NCI-H345 treated with DMSO at 0.1 percent for 48 hours (cell line): ENCODE measurements at regions not wholly inside any gene's neighbourhood (a gene's known extent, or its start where the extent isn't known, plus 50 kb on each side); places are given as distances from the start of the nearest gene placed in this dataset.

Experiments
- DNase-seq: peaks from one replicate; lab custom pipeline; 2025; ENCODE audit not compliant: unreplicated experiment; lab: John Stamatoyannopoulos, UW

DNA sequence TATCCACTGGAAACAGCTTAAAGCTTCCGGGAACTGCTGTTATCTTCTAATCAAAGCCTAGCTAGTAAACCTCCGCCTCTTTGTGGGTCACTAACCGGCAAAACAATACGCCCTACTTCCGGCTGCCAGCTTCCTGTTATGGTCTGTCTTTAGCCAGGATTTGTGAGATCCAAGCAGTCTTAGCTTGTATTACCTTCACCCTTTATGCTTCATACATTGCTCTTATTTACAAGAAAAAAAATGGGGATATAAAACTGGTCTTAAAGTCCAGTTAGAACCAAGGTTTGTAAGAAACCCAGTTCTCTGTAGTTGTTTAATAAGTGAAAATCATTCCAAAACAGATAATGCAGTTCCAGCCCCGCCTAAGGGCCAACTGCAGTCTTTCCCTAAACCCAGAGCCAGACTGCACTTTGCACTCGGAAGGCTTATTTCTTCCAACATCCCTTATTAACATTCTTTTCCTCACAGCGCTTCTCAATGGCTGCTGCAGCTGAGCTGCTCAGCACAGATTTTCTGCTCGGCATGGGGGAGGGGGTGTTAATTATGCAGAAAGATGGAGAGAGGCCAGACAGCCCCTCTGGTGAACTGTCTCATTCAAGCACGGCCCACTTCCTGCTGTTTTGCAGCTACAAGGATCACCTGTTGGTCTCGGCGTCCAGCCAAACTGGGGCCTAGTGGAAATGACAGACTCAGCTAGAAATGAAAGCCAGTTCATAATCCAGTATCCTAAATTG, 368.4 kb downstream of the KLF12 start:
- peak; percentile 93 for DNase-seq

GRCh38 chr13:73759434-73759833, 374.8 kb downstream of the KLF12 start:
- DNase-seq = no peak

DNA sequence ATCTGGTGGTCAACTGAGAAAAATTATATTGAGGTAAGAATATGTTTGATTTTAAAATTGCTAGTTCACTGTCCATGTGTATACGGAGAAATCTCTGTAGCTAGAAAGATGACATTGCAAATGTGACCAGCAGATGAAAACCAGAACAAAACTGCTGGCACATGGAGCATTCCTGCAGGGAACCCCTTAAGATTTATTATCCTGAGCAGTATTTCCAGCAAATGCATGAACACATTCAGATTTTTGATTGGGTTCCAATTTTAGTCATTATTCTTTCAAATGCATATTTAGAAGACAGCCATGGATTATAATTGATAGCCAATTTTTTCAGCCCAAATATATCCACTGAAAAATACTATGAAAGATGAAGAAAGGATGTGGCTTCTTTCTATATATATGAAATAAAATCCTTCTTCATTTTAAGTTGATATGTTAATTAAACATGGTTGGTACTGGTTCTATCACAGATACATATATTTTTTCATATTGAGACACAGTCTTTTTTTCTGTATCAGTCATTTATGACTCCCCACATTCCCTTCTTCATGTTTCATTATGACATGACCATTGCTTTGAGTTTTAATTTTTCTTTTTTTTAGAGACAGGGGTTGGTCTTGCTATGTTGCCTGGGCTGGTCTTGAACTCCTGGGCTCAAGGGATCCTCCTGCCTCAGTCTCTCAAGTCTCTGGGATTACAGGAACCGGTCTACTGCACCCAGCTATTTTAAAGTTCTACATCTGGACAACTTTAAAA, 376.5 kb downstream of the KLF12 start:
- DNase-seq = no peak

- DNase-seq = peak; percentile 60
Observed at GRCh38 chr13:73754727-73755292, 379.4 kb downstream of the KLF12 start.

DNA sequence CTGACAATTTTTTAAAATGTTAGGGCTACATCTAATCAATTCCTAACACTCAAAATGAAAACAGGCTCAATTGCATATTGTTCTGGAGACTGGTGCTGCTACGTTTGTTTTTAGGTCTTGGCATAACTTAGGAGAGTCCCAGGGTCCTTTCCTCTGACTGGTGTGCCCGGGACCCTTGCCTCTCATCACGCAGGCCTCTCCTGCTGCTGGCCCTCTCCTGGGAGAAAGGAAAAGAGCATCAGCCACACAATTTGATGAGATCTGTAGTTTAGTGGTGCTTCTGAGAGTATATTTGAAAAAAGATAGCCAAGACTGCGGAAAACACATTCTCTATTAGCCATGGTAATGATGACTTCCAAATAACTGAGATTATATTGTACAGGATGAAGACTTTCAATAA, 380.0 kb downstream of the KLF12 start:
- DNase-seq = no peak

DNA sequence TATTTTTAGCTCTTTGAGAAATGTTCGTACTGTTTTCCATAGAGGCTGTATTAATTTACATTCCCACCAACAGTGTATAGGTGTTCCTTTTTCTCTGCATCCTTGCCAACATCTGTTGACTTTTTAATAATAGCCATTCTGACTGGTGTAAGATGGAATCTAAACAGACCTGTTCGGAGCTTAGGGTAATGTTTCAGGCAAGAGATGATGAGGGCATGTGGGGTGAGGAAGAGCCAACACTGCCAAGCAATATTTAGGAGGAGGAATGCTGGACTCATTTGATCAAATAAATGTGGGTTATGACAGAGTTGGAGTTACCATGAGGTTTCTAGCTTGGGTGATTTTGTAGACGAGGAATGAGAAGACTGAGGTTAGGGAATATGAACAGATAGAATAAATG, 382.9 kb downstream of the KLF12 start:
- no peak for DNase-seq

GRCh38 chr13:73748404-73748803, 385.8 kb downstream of the KLF12 start:
- DNase-seq = no peak

DNA sequence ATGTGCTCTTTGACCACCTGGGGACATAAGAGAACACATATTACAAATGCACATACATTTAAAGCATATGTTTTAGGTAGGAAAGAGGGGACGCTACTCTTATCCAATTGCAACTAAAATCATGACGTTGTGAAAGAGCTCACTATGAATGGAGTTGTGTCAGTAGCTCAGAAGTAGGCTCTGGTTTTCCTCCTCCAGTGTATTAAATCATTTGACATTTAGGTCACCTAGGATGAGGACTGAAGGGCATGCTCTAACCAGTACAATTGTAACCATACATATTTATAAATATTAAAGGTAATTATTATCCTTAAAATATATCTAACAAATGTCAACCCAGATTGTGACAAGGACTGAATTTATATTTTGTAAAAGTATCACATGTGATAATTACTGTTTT, 389.0 kb downstream of the KLF12 start:
- no peak for DNase-seq

- DNase-seq = no peak
Observed at GRCh38 chr13:73742982-73743381, 391.2 kb downstream of the KLF12 start.

- no peak for DNase-seq
Observed at GRCh38 chr13:73741742-73742141, 392.5 kb downstream of the KLF12 start.

GRCh38 chr13:73741111-73741510, 393.1 kb downstream of the KLF12 start:
- DNase-seq = no peak

GRCh38 chr13:73740666-73741065, 393.5 kb downstream of the KLF12 start:
- DNase-seq = no peak

GRCh38 chr13:73739394-73739793, 394.8 kb downstream of the KLF12 start:
- DNase-seq = no peak

DNA sequence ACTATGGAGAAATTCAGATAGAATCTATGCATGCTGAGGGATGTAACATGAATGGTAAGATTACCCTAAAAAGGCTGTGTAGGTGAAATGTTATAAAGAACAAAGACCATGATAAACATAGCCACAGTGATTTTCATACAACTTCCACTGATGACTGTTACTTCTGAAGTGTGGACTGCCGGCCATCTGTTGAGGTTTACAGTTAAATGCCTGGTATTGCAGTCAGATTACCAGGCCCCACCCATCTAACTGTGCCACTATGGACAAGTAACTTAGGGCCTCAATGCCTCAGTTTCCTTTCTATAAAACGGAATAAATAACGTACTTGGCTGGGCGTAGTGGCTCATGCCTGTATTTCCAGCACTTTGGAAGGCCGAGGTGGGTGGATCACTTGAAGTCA, 395.6 kb downstream of the KLF12 start:
- no peak for DNase-seq

DNA sequence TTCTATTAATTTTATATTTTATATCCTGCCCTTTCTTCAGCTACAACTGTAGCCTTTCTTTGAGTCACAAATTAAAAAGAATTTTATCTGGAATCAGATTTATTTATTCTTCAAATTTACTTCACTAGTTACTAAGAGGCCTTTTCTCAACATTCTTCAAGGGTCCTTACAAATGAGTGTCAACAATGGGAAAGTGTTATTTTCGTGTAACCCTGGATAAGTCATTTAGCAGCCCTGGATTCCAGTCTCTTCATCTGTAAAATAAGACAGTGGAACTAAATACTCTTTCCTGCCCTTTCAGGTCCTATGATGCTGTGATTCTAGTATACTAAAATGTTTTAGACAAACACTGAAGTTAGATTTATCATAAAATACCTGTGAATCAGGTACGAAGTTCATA, 397.0 kb downstream of the KLF12 start:
- DNase-seq = no peak

DNA sequence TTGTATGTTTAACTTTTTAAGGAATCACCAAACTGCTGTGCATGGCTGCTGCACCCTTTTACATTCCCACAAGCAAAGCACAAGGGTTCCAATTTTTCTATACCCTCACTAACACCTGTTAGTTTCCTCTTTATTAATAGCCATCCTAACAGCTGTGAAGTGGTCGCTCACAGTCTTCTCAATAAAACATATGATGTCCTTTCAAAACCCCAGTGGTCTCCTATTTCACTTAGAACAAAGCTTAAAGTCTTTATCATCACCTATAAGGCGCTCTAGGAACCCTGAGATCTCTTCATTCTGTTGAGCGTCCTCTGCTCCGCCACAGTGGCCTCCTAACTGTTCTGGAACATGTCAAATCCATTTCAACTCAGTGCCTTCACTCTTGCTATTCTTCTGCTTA, 400.5 kb downstream of the KLF12 start:
- DNase-seq = no peak

- DNase-seq = no peak
Observed at GRCh38 chr13:73732350-73732749, 401.9 kb downstream of the KLF12 start.

DNA sequence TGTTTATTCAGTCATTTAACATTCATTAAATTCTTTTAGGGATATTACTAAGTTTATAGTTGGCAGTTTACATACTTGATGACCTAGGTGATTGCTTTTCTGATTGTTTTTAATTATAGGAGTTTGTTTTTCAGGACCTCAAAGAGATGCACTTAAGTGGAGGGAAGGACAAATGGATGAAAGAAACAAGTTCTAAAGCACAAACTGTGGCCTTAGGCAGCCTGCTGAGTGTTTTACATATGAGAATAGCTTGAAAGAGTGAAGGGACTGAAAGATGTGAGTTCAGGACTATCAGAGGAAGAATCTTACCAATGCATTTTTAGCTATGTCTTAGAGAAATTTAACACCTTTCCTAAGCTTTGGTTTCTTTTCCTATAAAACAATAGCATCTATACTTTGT, 402.6 kb downstream of the KLF12 start:
- DNase-seq = no peak

DNA sequence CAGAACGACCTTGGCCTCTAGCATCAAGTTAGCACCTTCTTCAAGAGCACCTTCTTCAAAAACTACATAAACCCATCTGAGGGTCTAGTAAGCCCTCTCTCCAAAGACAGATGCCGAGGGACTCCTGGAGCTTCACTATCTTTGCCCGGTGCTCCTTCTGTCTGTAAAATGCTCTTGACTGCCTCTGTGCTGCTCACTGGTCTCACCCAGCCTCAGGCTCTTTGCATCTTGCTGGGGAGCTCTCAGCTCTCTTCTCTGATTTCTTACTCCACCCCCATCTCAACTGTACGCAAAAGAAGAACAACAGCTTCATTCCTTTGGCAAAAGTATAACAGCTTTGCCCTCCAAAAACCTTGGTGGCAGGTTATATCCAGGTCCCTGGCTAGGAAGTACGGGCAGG, 404.2 kb downstream of the KLF12 start:
- no peak for DNase-seq

DNA sequence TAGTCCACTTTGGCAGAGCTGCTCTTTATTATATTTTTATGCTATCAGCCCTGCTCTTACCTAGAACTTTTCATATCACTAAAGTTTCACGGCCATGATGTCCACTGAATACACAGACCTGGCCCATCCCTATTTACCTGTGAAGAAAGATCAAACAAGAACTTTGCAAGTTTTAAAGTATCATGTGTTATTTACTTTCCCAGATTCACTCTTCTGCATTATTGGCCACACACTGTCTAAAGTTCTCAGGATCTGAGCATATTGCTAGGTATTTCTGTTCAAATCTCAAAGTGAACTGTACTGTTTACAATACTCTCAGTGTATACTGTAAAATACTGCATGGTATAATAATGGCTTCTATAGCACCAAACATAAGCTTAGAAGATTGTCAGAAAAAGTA, 405.2 kb downstream of the KLF12 start:
- no peak for DNase-seq

DNA sequence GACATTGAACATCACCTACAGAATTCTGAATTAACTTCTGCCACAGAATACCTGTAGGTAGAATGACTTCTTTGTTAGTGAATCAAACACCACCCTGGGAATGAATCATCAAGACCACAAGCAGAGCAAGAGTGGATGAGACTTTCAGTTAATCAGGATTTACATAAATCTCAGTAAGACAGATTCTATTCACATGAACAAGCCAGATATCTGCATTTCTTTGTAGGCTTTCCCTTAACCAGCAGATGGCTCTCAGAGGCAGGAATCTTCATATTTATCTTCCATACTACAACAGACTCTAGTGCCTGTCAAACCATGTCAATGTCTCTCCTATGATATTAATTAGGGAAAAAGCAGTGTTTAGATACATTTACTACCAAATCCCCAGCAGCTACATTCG, 412.1 kb downstream of the KLF12 start:
- DNase-seq = no peak

DNA sequence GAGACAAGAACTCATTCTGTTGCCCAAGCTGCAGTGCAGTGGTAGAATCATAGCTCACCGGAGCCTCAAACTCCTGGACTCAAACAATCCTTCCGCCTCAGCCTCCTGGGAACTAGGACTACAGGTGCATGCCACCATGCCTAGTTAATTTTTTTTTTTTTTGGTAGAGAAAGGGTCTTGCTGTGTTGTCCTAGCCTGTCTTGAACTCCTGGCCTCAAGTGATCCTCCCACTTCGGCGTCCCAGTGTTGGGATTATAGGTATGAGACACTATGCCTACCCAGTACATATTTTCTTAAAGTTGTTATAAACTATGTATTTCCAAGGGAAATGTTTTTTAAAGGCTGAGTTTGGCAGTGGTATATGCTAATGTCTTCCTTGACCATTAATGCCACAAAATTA, 412.6 kb downstream of the KLF12 start:
- DNase-seq = no peak
